ENCODE measurements at regions not wholly inside any gene's neighbourhood (a gene's known extent, or its start where the extent isn't known, plus 50 kb on each side); places are given as distances from the start of the nearest gene placed in this dataset.
"Not testable (repeated sequence)": the region's sequence is repeated elsewhere in the genome, so short reads cannot be mapped to it uniquely, and the experiment has no call there.

DNA sequence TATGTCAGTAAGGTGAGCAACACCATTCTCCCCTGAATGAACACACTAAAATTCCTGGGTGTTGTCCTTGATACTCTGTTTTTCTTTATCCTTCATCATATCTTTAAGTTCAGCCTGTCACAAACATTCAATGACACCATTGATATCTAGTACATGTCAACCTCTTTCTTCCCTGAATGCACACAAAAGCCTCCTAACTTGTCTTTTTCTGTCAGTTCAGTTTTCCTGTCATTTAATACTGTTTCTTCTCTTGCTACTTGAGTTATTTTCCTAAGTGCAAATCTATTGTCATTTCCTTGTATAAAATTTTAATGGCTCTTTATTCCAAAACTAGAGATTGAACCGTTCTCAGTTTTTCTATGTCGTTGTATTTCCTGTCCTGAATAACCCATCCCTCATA lies 1107.6 kb upstream of the SLC39A10 start:
- no peak for DNase-seq (ENCODE audit: low spot score)

DNA sequence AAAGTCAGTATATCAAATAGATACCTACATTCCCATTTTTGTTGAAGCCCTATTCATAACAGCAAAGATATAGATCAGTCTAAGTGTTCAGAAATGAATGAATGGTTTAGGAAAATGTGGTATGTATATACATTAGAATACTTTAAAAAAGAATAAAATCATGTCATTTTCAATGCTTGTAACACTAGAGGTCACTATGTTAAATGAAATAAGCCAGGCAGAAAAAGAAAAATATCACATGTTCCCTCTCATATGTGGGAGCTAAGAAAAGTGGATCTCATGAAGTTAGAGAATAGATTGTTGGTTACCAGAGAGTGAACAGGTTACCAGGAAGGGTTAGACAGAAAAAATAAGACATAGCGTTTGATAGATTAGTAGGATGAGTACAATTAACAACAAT lies 1111.0 kb upstream of the SLC39A10 start:
- no peak for DNase-seq (ENCODE audit: low spot score)

GRCh38 chr2:194539425-194539824 lies 1117.6 kb upstream of the SLC39A10 start:
- DNase-seq (ENCODE audit: low spot score): no peak

DNA sequence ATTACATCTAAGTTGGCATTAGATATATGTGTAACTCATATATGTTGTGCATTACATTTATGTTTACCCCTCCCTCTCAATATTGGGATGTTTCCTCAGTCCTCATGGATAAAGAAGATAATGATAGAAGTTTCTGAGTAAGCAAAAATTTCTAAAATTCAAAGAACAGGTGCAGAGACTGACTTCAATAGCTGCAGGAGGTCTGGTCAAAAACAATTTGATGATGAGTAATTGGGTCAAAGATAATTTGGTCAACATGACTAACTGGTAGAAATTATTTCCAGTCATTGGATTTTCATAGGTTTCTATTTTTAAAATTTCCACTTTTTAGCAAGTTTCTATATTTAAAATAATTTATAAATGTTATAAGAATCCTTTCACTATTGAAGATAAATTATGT lies 1130.9 kb upstream of the SLC39A10 start:
- no peak for DNase-seq (ENCODE audit: low spot score)

- DNase-seq (ENCODE audit: low spot score): no peak
These were observed 1142.7 kb upstream of the SLC39A10 start for GRCh38 chr2:194514281-194514680.

DNA sequence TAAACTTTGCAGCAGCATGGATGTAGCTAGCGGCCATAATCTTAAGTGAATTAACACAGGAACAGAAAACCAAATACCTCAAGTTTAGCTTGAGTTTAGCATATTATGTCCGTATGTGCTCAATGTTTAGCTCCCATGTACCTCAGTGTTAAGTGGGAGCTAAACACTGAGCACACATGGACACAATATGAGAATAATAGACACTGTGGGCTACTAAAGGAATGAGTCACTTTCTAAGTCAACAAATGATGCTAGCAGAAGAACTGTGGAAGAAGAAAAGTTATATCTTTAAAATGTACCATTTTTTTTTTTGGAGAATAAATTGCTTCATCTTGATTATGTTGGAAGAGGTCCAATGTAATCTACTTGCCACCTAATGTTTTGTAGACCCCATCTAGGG lies 1146.0 kb upstream of the SLC39A10 start:
- not testable (repeated sequence) for DNase-seq (ENCODE audit: low spot score)

- not testable (repeated sequence) for DNase-seq (ENCODE audit: low spot score)
These were observed 1152.2 kb upstream of the SLC39A10 start for GRCh38 chr2:194504876-194505275.

GRCh38 chr2:194495046-194495445 lies 1162.0 kb upstream of the SLC39A10 start:
- no peak for DNase-seq (ENCODE audit: low spot score)

DNA sequence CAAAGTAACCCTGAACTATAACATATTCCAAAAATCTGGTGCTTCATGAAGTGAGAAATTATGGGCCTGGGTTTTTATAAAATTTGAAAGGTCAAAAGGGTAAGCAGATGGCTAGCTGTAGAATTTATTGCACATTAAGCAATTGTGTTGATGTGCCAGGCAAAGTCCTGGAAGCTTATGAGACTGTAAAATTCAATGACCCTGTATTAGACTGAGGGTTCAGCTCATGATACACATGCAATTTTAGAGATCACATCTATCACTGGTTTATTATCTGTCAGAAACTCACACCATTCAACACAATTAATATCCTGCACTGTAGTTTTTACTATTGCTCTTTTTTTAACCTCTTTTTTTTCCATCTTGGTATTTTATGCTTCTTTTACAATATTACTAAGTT lies 1162.6 kb upstream of the SLC39A10 start:
- no peak for DNase-seq (ENCODE audit: low spot score)

GRCh38 chr2:194491409-194492115 lies 1165.5 kb upstream of the SLC39A10 start:
- no peak for DNase-seq (ENCODE audit: low spot score)

DNA sequence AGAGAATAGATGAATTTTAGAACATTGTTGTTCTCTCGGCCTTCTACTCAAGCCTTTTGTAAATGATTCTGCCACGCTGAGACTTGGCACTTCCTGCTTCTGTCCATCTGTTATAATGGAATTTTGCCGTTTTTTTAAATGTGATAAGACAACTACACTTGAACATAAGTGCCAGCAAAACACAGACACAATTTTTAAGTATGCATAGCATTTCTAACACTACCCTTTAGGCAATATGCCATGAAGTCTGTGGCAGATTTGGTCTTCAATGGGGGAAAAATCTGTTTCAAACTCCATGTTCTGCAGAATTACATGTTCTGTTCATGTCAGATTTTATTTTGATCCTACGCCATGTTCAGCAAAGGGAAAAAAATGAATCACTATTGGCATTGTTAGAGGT lies 1170.7 kb upstream of the SLC39A10 start:
- no peak for DNase-seq (ENCODE audit: low spot score)

- DNase-seq (ENCODE audit: low spot score): no peak
These were observed 1174.0 kb upstream of the SLC39A10 start for GRCh38 chr2:194483041-194483440.

DNA sequence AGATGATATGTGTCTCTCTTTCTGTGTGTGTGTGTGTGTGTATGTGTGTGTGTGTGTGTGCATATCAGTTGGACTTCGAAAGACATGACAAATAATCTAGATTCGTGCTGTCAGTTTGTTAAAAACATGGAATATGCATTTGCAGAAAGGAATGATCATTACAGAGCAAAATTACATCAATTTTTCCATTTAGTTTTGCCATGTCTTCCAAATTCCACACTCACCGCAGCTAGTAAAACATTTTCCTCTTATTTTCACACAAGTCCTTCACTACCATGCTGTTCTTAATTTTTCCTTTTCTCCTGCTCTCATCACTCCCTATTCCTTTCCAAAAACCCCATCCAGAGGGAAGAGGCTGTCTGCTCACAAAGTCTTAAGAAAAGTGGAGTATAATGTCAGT lies 1191.4 kb upstream of the SLC39A10 start:
- DNase-seq (ENCODE audit: low spot score): no peak

DNA sequence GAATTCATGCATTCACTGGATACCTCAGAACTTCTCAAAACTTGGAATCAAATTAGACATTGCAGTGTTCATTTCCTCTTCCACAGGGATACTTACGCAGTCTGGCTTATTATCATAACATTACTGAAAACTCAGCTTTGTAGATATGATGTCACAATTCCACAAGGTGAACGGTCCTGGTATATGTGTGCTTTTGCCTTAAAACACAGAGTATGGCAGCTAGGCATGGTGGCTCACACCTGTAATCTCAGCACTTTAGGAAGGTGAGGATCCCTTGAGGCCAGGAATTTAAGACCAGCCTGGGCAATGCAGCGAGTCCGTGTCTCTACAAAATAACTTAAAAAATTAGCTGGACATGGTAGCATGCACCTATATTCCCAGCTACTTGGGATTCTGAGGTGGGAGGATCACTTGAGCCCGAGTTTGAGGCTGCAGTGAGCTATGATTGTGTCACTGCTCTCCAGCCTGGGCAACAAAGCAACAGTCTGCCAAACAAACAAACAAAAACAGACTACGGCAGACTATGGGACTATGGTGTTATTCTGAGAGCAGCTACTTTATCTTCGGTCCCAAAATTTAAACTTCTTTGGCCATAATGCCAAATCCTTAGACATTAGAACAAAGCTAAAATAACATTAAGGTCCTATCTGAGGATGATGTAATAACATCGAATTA lies 1191.9 kb upstream of the SLC39A10 start:
- no peak for DNase-seq (ENCODE audit: low spot score)

DNA sequence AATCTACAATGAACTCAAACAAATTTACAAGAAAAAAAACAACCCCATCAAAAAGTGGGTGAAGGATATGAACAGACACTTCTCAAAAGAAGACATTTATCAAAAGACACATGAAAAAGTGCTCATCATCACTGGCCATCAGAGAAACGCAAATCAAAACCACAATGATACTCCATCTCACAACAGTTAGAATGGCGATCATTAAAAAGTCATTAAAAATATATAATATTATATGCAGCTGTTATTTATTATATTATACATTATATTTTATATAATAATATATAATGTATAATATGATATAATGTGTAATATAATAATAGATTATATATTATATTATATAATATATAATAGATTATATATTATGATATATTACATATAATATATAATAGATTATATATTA lies 1194.1 kb upstream of the SLC39A10 start:
- DNase-seq (ENCODE audit: low spot score): not testable (repeated sequence)

- no peak for DNase-seq (ENCODE audit: low spot score)
These were observed 1201.7 kb upstream of the SLC39A10 start for GRCh38 chr2:194455358-194455757.

- DNase-seq (ENCODE audit: low spot score): no peak
These were observed 1204.5 kb upstream of the SLC39A10 start for GRCh38 chr2:194452504-194452903.

DNA sequence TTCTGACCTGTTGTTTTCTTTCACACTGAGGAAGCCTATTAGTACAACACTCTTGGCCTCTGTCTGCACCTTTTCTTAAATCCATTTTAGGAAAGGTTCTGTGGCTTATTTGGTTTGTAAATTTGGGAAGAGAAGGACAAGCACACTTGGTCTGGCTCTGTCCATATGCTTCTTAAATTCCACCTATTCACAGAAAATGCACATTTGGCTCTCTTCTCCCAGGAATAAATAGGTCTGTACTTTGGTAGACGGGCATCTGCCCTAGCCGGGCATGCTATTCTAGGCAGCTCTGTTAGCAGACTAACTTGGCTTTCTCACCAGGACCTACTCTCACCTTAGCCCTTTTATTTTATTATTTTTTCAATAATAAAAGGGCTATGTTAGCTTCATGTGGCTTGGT lies 1211.8 kb upstream of the SLC39A10 start:
- no peak for DNase-seq (ENCODE audit: low spot score)

DNA sequence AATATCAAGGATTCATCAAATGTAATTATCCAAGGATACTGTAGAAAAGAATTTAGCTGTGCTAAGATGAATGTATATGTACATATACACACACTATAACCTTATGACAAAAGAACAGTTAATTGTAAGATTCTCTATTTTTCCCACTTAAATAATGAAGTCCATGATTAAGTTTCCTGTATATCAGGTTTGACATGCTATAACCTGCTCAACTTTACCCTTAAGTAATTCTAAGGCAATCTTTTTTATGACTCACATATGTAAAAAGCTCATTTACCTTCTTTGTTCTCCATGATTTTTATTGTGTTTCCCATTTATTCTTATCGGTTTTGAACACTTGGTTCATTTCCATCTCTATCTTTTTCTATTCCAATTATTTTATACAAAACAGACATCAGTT lies 1213.1 kb upstream of the SLC39A10 start:
- DNase-seq (ENCODE audit: low spot score): no peak

DNA sequence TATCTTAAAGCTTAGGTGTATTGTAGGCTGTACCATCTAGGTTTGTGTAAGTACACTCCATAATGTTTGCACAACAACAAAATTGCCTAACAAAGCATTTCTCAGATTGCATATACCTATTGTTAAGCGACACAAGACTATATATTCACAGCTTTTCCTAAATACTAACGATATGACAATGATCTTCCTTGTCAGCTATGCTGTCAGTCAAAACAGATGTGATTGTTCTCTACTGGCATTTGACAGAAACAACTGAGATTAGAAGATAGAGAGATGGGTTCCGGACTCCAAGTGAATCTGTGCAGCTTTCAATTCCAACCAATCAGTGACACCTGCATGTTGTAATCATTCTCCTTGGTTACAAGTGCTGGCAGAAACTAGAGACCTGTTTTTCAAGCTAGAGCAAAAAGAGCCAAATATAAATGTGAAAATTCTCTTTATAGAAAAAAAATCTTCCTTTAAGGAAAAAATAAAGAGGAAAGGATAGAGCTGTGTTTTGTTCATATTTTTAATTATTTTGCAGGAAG lies 1232.3 kb upstream of the SLC39A10 start:
- no peak for DNase-seq (ENCODE audit: low spot score)

GRCh38 chr2:194411221-194411620 lies 1245.8 kb upstream of the SLC39A10 start:
- no peak for DNase-seq (ENCODE audit: low spot score)

DNA sequence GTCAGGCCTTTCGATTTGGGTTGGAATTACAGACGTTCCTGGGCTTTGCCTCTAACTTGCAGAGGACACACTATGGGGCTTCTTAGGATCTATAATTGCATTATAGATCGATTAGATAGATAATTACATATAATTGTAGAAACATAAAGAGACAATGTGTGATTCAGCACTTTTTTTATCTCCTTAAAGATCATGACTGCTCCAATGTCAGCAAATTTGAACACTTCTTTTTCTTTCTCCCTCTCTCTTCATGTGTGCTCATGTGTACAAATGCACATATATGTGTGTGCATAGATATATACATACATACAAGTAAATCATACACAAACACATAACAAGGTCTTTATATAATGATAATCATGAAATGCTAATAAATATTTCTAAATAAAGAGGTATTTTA lies 1261.2 kb upstream of the SLC39A10 start:
- DNase-seq (ENCODE audit: low spot score): no peak

GRCh38 chr2:194385376-194385775 lies 1271.7 kb upstream of the SLC39A10 start:
- DNase-seq (ENCODE audit: low spot score): no peak

- DNase-seq (ENCODE audit: low spot score): no peak
These were observed 1273.6 kb upstream of the SLC39A10 start for GRCh38 chr2:194383401-194383800.

Data from CD4-positive, alpha-beta T cell treated with Interleukin-6 at 100 ng/mL for 8 hours (primary cell).